IMR-90 (cell line): ENCODE measurements at regions not wholly inside any gene's neighbourhood (a gene's known extent, or its start where the extent isn't known, plus 50 kb on each side); places are given as distances from the start of the nearest gene placed in this dataset.
A peak's percentile ranks its signal among the peaks of the same experiment; 100 is the strongest.

Experiments used
- ATAC-seq: fragments of 200-7000 bp; cut with Tn5 transposase; 2 replicates; pipeline ENCODE4 v1.9.1; 2020; ENCODE audit warnings: low read depth, mild to moderate bottlenecking, moderate library complexity
- BruUV-seq: library from RNA; stranded (reverse); fragments of 400-500 nt; replicated peaks from 2 replicates; lab custom pipeline; 2021; lab: Mats Ljungman, UMichigan
- CTCF ChIA-PET: fragments of 300-600 bp; formaldehyde crosslinking; extraction: SDS; loops from one replicate; lab custom pipeline; 2021; ENCODE audit warnings: antibody characterized with exemption; lab: Yijun Ruan, JAX
- POLR2A ChIA-PET: fragments of 300-600 bp; sonication (Branson Sonifier 250); formaldehyde crosslinking; loops from one replicate; lab custom pipeline; 2022; ENCODE audit warnings: antibody characterized with exemption; ENCODE audit not compliant: unreplicated experiment; lab: Charles Lee
- DNase-seq: peaks from one replicate; pipeline ENCODE4 v3.0.0; 2013
- H2AFZ ChIP-seq: replicated peaks from 2 replicates; pipeline ENCODE3; 2013; ENCODE audit warnings: low read length, mild to moderate bottlenecking; ENCODE audit not compliant: poor library complexity
- H2AK5ac ChIP-seq: 2 replicates; pipeline ENCODE4 v1.6.1; 2013; ENCODE audit warnings: low read depth, low read length, inconsistent platforms
- H2AK9ac ChIP-seq: replicated peaks from 2 replicates; pipeline ENCODE3; 2013; ENCODE audit warnings: mild to moderate bottlenecking, low read depth, low read length, moderate library complexity; ENCODE audit not compliant: poor library complexity
- H2BK120ac ChIP-seq: 2 replicates; pipeline ENCODE4 v1.6.1; 2013; ENCODE audit warnings: low read depth, low read length, inconsistent platforms
- H2BK15ac ChIP-seq: 3 replicates; pipeline ENCODE4 v1.6.1; 2013; ENCODE audit warnings: low read depth, low read length, inconsistent platforms
- H2BK20ac ChIP-seq: 2 replicates; pipeline ENCODE4 v1.6.1; 2013; ENCODE audit warnings: low read depth, mild to moderate bottlenecking, inconsistent platforms, low read length, moderate library complexity
- H2BK5ac ChIP-seq: 2 replicates; pipeline ENCODE4 v1.6.1; 2013; ENCODE audit warnings: mild to moderate bottlenecking, low read depth, low read length, inconsistent platforms; ENCODE audit not compliant: poor library complexity, severe bottlenecking
- H3K14ac ChIP-seq: replicated peaks from 2 replicates; pipeline ENCODE4 v1.6.1; 2013; ENCODE audit warnings: low read depth, low read length, inconsistent platforms
- H3K18ac ChIP-seq: 2 replicates; pipeline ENCODE4 v1.6.1; 2013; ENCODE audit warnings: low read depth, low read length, control low read depth
- H3K23ac ChIP-seq: 2 replicates; pipeline ENCODE4 v1.6.1; 2013; ENCODE audit warnings: low read depth, low read length, inconsistent platforms
- H3K27ac ChIP-seq: 2 replicates; pipeline ENCODE4 v1.5.1; 2013; ENCODE audit warnings: mild to moderate bottlenecking, control low read depth, low read length; ENCODE audit not compliant: insufficient read depth
- H3K27me3 ChIP-seq: 2 replicates; pipeline ENCODE4 v1.6.1; 2013; ENCODE audit warnings: low read length; ENCODE audit not compliant: control insufficient read depth, insufficient read depth
- H3K36me3 ChIP-seq: 2 replicates; pipeline ENCODE4 v1.6.1; 2013; ENCODE audit warnings: low read length, mixed read lengths; ENCODE audit not compliant: control insufficient read depth, insufficient read depth
- H3K4ac ChIP-seq: 2 replicates; pipeline ENCODE4 v1.6.1; 2013; ENCODE audit warnings: low read depth, low read length, inconsistent platforms
- H3K4me1 ChIP-seq: 2 replicates; pipeline ENCODE4 v1.6.1; 2013; ENCODE audit warnings: low read length, mixed read lengths; ENCODE audit not compliant: control insufficient read depth, insufficient read depth
- H3K4me2 ChIP-seq: 2 replicates; pipeline ENCODE4 v1.6.1; 2013; ENCODE audit warnings: low read depth, mild to moderate bottlenecking, control low read depth, low read length, moderate library complexity
- H3K4me3 ChIP-seq: 2 replicates; pipeline ENCODE4 v1.5.1; 2013; ENCODE audit warnings: low read depth, mild to moderate bottlenecking, control low read depth, low read length, moderate library complexity; ENCODE audit not compliant: insufficient read depth
- H3K56ac ChIP-seq: 2 replicates; pipeline ENCODE4 v1.6.1; 2013; ENCODE audit warnings: low read length, inconsistent platforms; ENCODE audit not compliant: insufficient read depth; ENCODE audit errors: extremely low read depth
- H3K79me1 ChIP-seq, 2 experiments: 2 replicates each; pipeline ENCODE4 v1.6.1; 2013; ENCODE audit warnings: low read length in 2 of 2, inconsistent platforms in 1 of 2, low read depth in 1 of 2
- H3K9ac ChIP-seq: 2 replicates; pipeline ENCODE4 v1.6.1; 2013; ENCODE audit warnings: low read depth, low read length, control low read depth
- H3K9me1 ChIP-seq: 2 replicates; pipeline ENCODE4 v1.6.1; 2013; ENCODE audit warnings: low read length, inconsistent platforms; ENCODE audit not compliant: insufficient read depth
- H3K9me3 ChIP-seq: 2 replicates; pipeline ENCODE4 v1.6.1; 2013; ENCODE audit warnings: low read length; ENCODE audit not compliant: control insufficient read depth, insufficient read depth
- H4K20me1 ChIP-seq: 2 replicates; pipeline ENCODE4 v1.6.1; 2013; ENCODE audit warnings: low read length, inconsistent platforms; ENCODE audit not compliant: insufficient read depth
- H4K5ac ChIP-seq: 2 replicates; pipeline ENCODE4 v1.6.1; 2013; ENCODE audit warnings: mild to moderate bottlenecking, low read depth, low read length, control low read depth
- H4K8ac ChIP-seq, 2 experiments: 2 replicates each; pipeline ENCODE4 v1.6.1; 2013; ENCODE audit warnings: low read depth in 2 of 2, low read length in 2 of 2, control low read depth in 1 of 2, inconsistent platforms in 1 of 2
- H4K91ac ChIP-seq: 2 replicates; pipeline ENCODE4 v1.6.1; 2013; ENCODE audit warnings: low read depth, low read length, inconsistent platforms; ENCODE audit not compliant: insufficient read depth
- BHLHE40 ChIP-seq: fragments of 150-350 bp; IDR thresholded peaks from 2 replicates; pipeline ENCODE4 v1.6.1; 2016; ENCODE audit warnings: mild to moderate bottlenecking, low read depth, low read length
- CHD1 ChIP-seq: IDR thresholded peaks from 2 replicates; pipeline ENCODE4 v1.6.1; 2012; ENCODE audit warnings: low read depth, low read length, improper control_type of control experiment
- MAFK ChIP-seq: IDR thresholded peaks from 2 replicates; pipeline ENCODE4 v1.6.1; 2012; ENCODE audit warnings: low read depth, low read length, improper control_type of control experiment
- NFE2L2 ChIP-seq: fragments of 150-350 bp; IDR thresholded peaks from 2 replicates; pipeline ENCODE4 v1.6.1; 2016; ENCODE audit warnings: low read depth, mild to moderate bottlenecking, low read length
- WGBS, 2 experiments: methylation state at CpG; one replicate each; pipeline versions ENCODE4 v1.1.5 to v1.1.7; 2013; ENCODE audit warnings: missing lambda C conversion rate in 2 of 2; ENCODE audit not compliant: insufficient read length in 1 of 2; ENCODE audit errors: extremely low coverage in 2 of 2; 5-methylcytosine and 5-hydroxymethylcytosine counted together
- dilution Hi-C: fragments of 300-500 bp; cut with HindIII; formaldehyde crosslinking; loops from one replicate; pipeline ENCODE4 v1.14.3; 2018; ENCODE audit warnings: low sequenced_read_pairs; ENCODE audit not compliant: unreplicated experiment
- in situ Hi-C: fragments of 300-500 bp; cut with MboI; formaldehyde crosslinking; loops from 3 replicates; pipeline ENCODE4 v1.14.3; 2019; ENCODE audit warnings: low sequenced_read_pairs, inconsistent platforms, mixed read lengths
- intact Hi-C: fragments of 100-400 bp; cut with micrococcal nuclease; formaldehyde crosslinking; loops from 2 replicates; pipeline ENCODE4 v1.10.0; 2022

- no peak overlapping the region for H2BK15ac ChIP-seq
- in situ Hi-C loops: no loop called here
- no peaks in the 10 kb centered on the region for H4K20me1 ChIP-seq
- H3K56ac ChIP-seq: no peak overlapping the region
- H3K79me1 ChIP-seq: no peaks in the 10 kb centered on the region
- no peaks in the 10 kb centered on the region for H3K36me3 ChIP-seq
- no peak overlapping the region for H2AK9ac ChIP-seq
- H3K27me3 ChIP-seq: no peaks in the 10 kb centered on the region
- H3K4ac ChIP-seq: no peak overlapping the region
- DNase-seq (no peak), ATAC-seq (no peak)
- no peaks in the 10 kb centered on the region for H3K9me3 ChIP-seq
- no peak overlapping the region for H2BK20ac ChIP-seq
- H4K91ac ChIP-seq: no peak overlapping the region
- intact Hi-C loops: no loop called here
- no peaks in the 10 kb centered on the region for H3K4me1 ChIP-seq
- no peak overlapping the region for H4K5ac ChIP-seq
- no peak overlapping the region for H3K4me3 ChIP-seq
- H2AFZ ChIP-seq: no peak overlapping the region
- H3K9me1 ChIP-seq: no peaks in the 10 kb centered on the region
- no peak overlapping the region for H3K14ac ChIP-seq
- no peak for TF ChIP-seq BHLHE40
- TF ChIP-seq MAFK: peak; percentile 61
- no peak for TF ChIP-seq CHD1
- peak; percentile 84 for TF ChIP-seq NFE2L2
- dilution Hi-C loops: no loop called here
- H3K18ac ChIP-seq: no peak overlapping the region
- no peak overlapping the region for H3K27ac ChIP-seq
- ChIA-PET POLR2A (no interaction called here), CTCF (no interaction called here)
- 50% methylated on average over 1 of the region's 5 CpGs; no CpG with 5 or more reads in 1 of the 2 experiments for WGBS, 2 experiments
- no peak overlapping the region for H2BK120ac ChIP-seq
- H3K23ac ChIP-seq: no peak overlapping the region
- H3K4me2 ChIP-seq: no peak overlapping the region
- H3K9ac ChIP-seq: no peak overlapping the region
- H2AK5ac ChIP-seq: no peak overlapping the region
- H4K8ac ChIP-seq: no peak overlapping the region
- BruUV-seq: no TSS peak
- H2BK5ac ChIP-seq: no peak overlapping the region
These were observed 132.4 kb upstream of the ATP1B1 start for GRCh38 chr1:168974117-168974516.
